ENCODE measurements at regions not wholly inside any gene's neighbourhood (a gene's known extent, or its start where the extent isn't known, plus 50 kb on each side); places are given as distances from the start of the nearest gene placed in this dataset.

DNA sequence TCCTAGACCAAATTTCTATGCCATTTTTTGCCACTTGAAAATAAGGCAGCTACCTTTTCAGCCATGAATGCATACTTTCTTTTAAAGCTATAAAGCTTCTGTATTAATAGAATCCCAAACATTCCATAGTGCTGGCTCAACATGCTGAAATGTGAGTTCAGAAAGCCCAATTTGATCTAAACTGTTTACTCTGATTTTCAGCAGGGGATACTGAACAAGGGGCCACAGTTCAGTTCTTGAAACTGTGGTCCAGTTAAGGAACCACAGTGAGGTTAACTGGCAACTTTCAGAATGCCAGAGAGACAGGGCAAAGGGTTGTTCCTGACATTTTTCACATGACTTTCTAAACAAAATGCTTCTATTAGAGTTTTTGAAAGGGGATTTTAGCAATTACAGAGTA, 85.7 kb upstream of the COL11A1 start:
- TF ChIP-seq, protein P1, sequence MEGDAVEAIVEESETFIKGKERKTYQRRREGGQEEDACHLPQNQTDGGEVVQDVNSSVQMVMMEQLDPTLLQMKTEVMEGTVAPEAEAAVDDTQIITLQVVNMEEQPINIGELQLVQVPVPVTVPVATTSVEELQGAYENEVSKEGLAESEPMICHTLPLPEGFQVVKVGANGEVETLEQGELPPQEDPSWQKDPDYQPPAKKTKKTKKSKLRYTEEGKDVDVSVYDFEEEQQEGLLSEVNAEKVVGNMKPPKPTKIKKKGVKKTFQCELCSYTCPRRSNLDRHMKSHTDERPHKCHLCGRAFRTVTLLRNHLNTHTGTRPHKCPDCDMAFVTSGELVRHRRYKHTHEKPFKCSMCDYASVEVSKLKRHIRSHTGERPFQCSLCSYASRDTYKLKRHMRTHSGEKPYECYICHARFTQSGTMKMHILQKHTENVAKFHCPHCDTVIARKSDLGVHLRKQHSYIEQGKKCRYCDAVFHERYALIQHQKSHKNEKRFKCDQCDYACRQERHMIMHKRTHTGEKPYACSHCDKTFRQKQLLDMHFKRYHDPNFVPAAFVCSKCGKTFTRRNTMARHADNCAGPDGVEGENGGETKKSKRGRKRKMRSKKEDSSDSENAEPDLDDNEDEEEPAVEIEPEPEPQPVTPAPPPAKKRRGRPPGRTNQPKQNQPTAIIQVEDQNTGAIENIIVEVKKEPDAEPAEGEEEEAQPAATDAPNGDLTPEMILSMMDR (IDR thresholded peaks at IDR 0.05): no peak
- TF ChIP-seq POLR2A (IDR thresholded peaks at IDR 0.05) (no peak), EP300 (IDR thresholded peaks at IDR 0.05) (no peak)

Measured in tibial nerve (tissue), 4 donors.